ENCODE measurements at regions not wholly inside any gene's neighbourhood (a gene's known extent, or its start where the extent isn't known, plus 50 kb on each side); places are given as distances from the start of the nearest gene placed in this dataset.

GRCh38 chr3:99332276-99332675 lies 306.1 kb upstream of the COL8A1 start:
- FAIRE-seq: no peak
- no peak for DNase-seq (ENCODE audit: low read depth)
- no peak overlapping the region for H3K4me3 ChIP-seq (ENCODE audit: low read depth, low read length)
- no peaks in the 10 kb centered on the region for H3K36me3 ChIP-seq (ENCODE audit: control insufficient read depth, insufficient read depth, low read length)
- TF ChIP-seq CTCF (IDR thresholded peaks at IDR 0.05; ENCODE audit: insufficient read depth, low read length, severe bottlenecking): no peak
- no peaks in the 10 kb centered on the region for H3K27me3 ChIP-seq (ENCODE audit: control insufficient read depth, insufficient read depth, low read length)

- Histone ChIP-seq H3K36me3 (ENCODE audit: control insufficient read depth, insufficient read depth, low read length) (no peaks in the 10 kb centered on the region), H3K27me3 (ENCODE audit: control insufficient read depth, insufficient read depth, low read length) (no peaks in the 10 kb centered on the region), H3K4me3 (ENCODE audit: low read depth, low read length) (no peak overlapping the region)
- FAIRE-seq (no peak), DNase-seq (ENCODE audit: low read depth) (peak; percentile 4)
- TF ChIP-seq CTCF (IDR thresholded peaks at IDR 0.05; ENCODE audit: insufficient read depth, low read length, severe bottlenecking): no peak
Measured at GRCh38 chr3:99330924-99331532, 307.4 kb upstream of the COL8A1 start.

GRCh38 chr3:99330281-99330680 lies 308.1 kb upstream of the COL8A1 start:
- FAIRE-seq (no peak), DNase-seq (ENCODE audit: low read depth) (no peak)
- Histone ChIP-seq H3K4me3 (ENCODE audit: low read depth, low read length) (no peak overlapping the region), H3K36me3 (ENCODE audit: control insufficient read depth, insufficient read depth, low read length) (no peaks in the 10 kb centered on the region), H3K27me3 (ENCODE audit: control insufficient read depth, insufficient read depth, low read length) (peaks cover 1% of the 10 kb centered on the region)
- no peak for TF ChIP-seq CTCF (IDR thresholded peaks at IDR 0.05; ENCODE audit: insufficient read depth, low read length, severe bottlenecking)

GRCh38 chr3:99325402-99325801 lies 313.0 kb upstream of the COL8A1 start:
- Histone ChIP-seq H3K4me3 (ENCODE audit: low read depth, low read length) (no peak overlapping the region), H3K36me3 (ENCODE audit: control insufficient read depth, insufficient read depth, low read length) (no peaks in the 10 kb centered on the region), H3K27me3 (ENCODE audit: control insufficient read depth, insufficient read depth, low read length) (peaks cover 2% of the 10 kb centered on the region)
- FAIRE-seq: no peak
- DNase-seq (ENCODE audit: low read depth): no peak
- no peak for TF ChIP-seq CTCF (IDR thresholded peaks at IDR 0.05; ENCODE audit: insufficient read depth, low read length, severe bottlenecking)

GRCh38 chr3:99324636-99325203 lies 313.7 kb upstream of the COL8A1 start:
- DNase-seq (ENCODE audit: low read depth): no peak
- H3K36me3 ChIP-seq (ENCODE audit: control insufficient read depth, insufficient read depth, low read length): no peaks in the 10 kb centered on the region
- H3K27me3 ChIP-seq (ENCODE audit: control insufficient read depth, insufficient read depth, low read length): peaks cover 2% of the 10 kb centered on the region
- no peak for FAIRE-seq
- no peak overlapping the region for H3K4me3 ChIP-seq (ENCODE audit: low read depth, low read length)
- TF ChIP-seq CTCF (IDR thresholded peaks at IDR 0.05; ENCODE audit: insufficient read depth, low read length, severe bottlenecking): no peak

- FAIRE-seq (no peak), DNase-seq (ENCODE audit: low read depth) (no peak)
- Histone ChIP-seq H3K36me3 (ENCODE audit: control insufficient read depth, insufficient read depth, low read length) (no peaks in the 10 kb centered on the region), H3K27me3 (ENCODE audit: control insufficient read depth, insufficient read depth, low read length) (peaks cover 2% of the 10 kb centered on the region), H3K4me3 (ENCODE audit: low read depth, low read length) (no peak overlapping the region)
- no peak for TF ChIP-seq CTCF (IDR thresholded peaks at IDR 0.05; ENCODE audit: insufficient read depth, low read length, severe bottlenecking)
Measured at GRCh38 chr3:99323940-99324339, 314.5 kb upstream of the COL8A1 start.

Measured in bronchial epithelial cell (primary cell).